ENCODE measurements at regions not wholly inside any gene's neighbourhood (a gene's known extent, or its start where the extent isn't known, plus 50 kb on each side); places are given as distances from the start of the nearest gene placed in this dataset.

DNA sequence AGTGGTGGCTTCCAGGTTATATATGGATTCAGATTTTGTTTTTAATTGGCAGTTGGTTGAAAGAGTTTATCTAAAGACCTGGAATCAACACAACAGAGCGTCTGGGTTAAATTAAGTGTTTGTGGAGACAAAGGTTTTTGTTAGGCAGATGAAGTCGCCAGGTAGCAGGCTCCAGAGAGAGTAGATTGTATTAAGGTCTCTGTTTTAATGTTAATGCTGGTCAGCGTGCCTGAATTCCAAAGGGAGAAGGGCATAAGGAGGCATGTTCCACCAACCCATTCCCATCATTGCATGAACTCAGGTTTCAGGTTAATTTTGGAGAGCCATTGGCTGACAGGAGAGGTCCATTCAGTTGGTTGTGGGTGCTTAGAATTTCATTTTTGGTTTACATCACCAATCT is 744.1 kb upstream of the GJE1 start:
- no peak for TF ChIP-seq EZH2 (IDR thresholded peaks at IDR 0.05; ENCODE audit: borderline replicate concordance, low read length)
- TF ChIP-seq, protein P1, sequence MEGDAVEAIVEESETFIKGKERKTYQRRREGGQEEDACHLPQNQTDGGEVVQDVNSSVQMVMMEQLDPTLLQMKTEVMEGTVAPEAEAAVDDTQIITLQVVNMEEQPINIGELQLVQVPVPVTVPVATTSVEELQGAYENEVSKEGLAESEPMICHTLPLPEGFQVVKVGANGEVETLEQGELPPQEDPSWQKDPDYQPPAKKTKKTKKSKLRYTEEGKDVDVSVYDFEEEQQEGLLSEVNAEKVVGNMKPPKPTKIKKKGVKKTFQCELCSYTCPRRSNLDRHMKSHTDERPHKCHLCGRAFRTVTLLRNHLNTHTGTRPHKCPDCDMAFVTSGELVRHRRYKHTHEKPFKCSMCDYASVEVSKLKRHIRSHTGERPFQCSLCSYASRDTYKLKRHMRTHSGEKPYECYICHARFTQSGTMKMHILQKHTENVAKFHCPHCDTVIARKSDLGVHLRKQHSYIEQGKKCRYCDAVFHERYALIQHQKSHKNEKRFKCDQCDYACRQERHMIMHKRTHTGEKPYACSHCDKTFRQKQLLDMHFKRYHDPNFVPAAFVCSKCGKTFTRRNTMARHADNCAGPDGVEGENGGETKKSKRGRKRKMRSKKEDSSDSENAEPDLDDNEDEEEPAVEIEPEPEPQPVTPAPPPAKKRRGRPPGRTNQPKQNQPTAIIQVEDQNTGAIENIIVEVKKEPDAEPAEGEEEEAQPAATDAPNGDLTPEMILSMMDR (IDR thresholded peaks at IDR 0.05; ENCODE audit: low read length) = no peak
